SU-DHL-6 (cell line): ENCODE measurements at regions not wholly inside any gene's neighbourhood (a gene's known extent, or its start where the extent isn't known, plus 50 kb on each side); places are given as distances from the start of the nearest gene placed in this dataset.

Experiments
- EZH2phosphoT487 ChIP-seq: fragments of 200-600 bp; sonication (generic), shearing (Covaris generic); conservative IDR thresholded peaks from 2 replicates; pipeline ENCODE4 v1.6.1; 2018; ENCODE audit warnings: mild to moderate bottlenecking, antibody characterized with exemption, low read length, moderate library complexity, mixed read lengths
- TF ChIP-seq, protein P1 (sequence below): fragments of 200-600 bp; sonication (generic); IDR thresholded peaks from one replicate; pipeline ENCODE4 v1.5.1; 2017; ENCODE audit warnings: antibody characterized with exemption, mild to moderate bottlenecking, low read length, moderate library complexity; ENCODE audit not compliant: insufficient read depth, poor library complexity, severe bottlenecking

- TF ChIP-seq, protein P1, sequence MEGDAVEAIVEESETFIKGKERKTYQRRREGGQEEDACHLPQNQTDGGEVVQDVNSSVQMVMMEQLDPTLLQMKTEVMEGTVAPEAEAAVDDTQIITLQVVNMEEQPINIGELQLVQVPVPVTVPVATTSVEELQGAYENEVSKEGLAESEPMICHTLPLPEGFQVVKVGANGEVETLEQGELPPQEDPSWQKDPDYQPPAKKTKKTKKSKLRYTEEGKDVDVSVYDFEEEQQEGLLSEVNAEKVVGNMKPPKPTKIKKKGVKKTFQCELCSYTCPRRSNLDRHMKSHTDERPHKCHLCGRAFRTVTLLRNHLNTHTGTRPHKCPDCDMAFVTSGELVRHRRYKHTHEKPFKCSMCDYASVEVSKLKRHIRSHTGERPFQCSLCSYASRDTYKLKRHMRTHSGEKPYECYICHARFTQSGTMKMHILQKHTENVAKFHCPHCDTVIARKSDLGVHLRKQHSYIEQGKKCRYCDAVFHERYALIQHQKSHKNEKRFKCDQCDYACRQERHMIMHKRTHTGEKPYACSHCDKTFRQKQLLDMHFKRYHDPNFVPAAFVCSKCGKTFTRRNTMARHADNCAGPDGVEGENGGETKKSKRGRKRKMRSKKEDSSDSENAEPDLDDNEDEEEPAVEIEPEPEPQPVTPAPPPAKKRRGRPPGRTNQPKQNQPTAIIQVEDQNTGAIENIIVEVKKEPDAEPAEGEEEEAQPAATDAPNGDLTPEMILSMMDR, result no peak
- no peak for TF ChIP-seq EZH2phosphoT487
Measured at GRCh38 chr14:83707056-83707455, 1822.9 kb upstream of the FLRT2 start.
